Upper lobe of right lung (tissue), 1 donor: ENCODE measurements at regions not wholly inside any gene's neighbourhood (a gene's known extent, or its start where the extent isn't known, plus 50 kb on each side); places are given as distances from the start of the nearest gene placed in this dataset.

Source experiments
- ATAC-seq: fragments of 200-7000 bp; cut with Tn5 transposase; one replicate; pipeline ENCODE4 v1.9.1; 2020; ENCODE audit warnings: mild to moderate bottlenecking, moderate library complexity
- DNase-seq: peaks from one replicate; pipeline ENCODE4 v3.0.0-alpha.2; 2020
- H3K27ac ChIP-seq: fragments of 200-600 bp; one replicate; pipeline ENCODE4 v1.8.0; 2022
- H3K27me3 ChIP-seq: fragments of 200-600 bp; one replicate; pipeline ENCODE4 v1.8.0; 2022; ENCODE audit warnings: mild to moderate bottlenecking
- H3K36me3 ChIP-seq: fragments of 200-600 bp; one replicate; pipeline ENCODE4 v1.8.0; 2022
- H3K4me1 ChIP-seq: fragments of 200-600 bp; one replicate; pipeline ENCODE4 v1.8.0; 2022
- H3K4me3 ChIP-seq: fragments of 200-600 bp; one replicate; pipeline ENCODE4 v1.8.0; 2022; ENCODE audit warnings: mild to moderate bottlenecking
- H3K9me3 ChIP-seq: fragments of 200-600 bp; one replicate; pipeline ENCODE4 v1.8.0; 2022
- CTCF ChIP-seq: fragments of 200-600 bp; IDR thresholded peaks from one replicate; pipeline ENCODE4 v1.8.0; 2022; ENCODE audit warnings: antibody characterized with exemption
- intact Hi-C: fragments of 100-400 bp; cut with DNase I; formaldehyde crosslinking; loops from one replicate; pipeline ENCODE4 v1.11.0; 2022
- donor health status: DM: no; HTN: yes; CAD: no; lungs with severe emphysema.

GRCh38 chr11:26025676-26026075, 306.3 kb upstream of the ANO3 start:
- intact Hi-C loops: no loop called here
- no peaks in the 10 kb centered on the region for H3K27me3 ChIP-seq
- ATAC-seq (no peak), DNase-seq (no peak)
- H3K4me1 ChIP-seq: no peaks in the 10 kb centered on the region
- TF ChIP-seq CTCF: no peak
- H3K9me3 ChIP-seq: no peaks in the 10 kb centered on the region
- no peak overlapping the region for H3K27ac ChIP-seq
- H3K36me3 ChIP-seq: no peaks in the 10 kb centered on the region
- H3K4me3 ChIP-seq: no peak overlapping the region

GRCh38 chr11:26026078-26026477, 305.9 kb upstream of the ANO3 start:
- Histone ChIP-seq H3K36me3 (no peaks in the 10 kb centered on the region), H3K4me3 (no peak overlapping the region), H3K27me3 (no peaks in the 10 kb centered on the region), H3K27ac (no peak overlapping the region), H3K4me1 (no peaks in the 10 kb centered on the region), H3K9me3 (no peaks in the 10 kb centered on the region)
- DNase-seq (no peak), ATAC-seq (no peak)
- intact Hi-C loops: no loop called here
- no peak for TF ChIP-seq CTCF

- H3K36me3 ChIP-seq: no peaks in the 10 kb centered on the region
- DNase-seq (no peak), ATAC-seq (no peak)
- no peak overlapping the region for H3K4me3 ChIP-seq
- intact Hi-C loops: no loop called here
- H3K4me1 ChIP-seq: no peaks in the 10 kb centered on the region
- H3K27ac ChIP-seq: no peak overlapping the region
- no peaks in the 10 kb centered on the region for H3K27me3 ChIP-seq
- H3K9me3 ChIP-seq: no peaks in the 10 kb centered on the region
- TF ChIP-seq CTCF: no peak
Measured at GRCh38 chr11:26027887-26028286, 304.0 kb upstream of the ANO3 start.

GRCh38 chr11:26028393-26028911, 303.5 kb upstream of the ANO3 start:
- no peaks in the 10 kb centered on the region for H3K27me3 ChIP-seq
- no peak overlapping the region for H3K4me3 ChIP-seq
- no peaks in the 10 kb centered on the region for H3K9me3 ChIP-seq
- H3K4me1 ChIP-seq: no peaks in the 10 kb centered on the region
- H3K36me3 ChIP-seq: no peaks in the 10 kb centered on the region
- H3K27ac ChIP-seq: no peak overlapping the region
- DNase-seq (no peak), ATAC-seq (no peak)
- intact Hi-C loops: no loop called here
- no peak for TF ChIP-seq CTCF

- TF ChIP-seq CTCF: no peak
- intact Hi-C loops: no loop called here
- no peak for DNase-seq
- Histone ChIP-seq H3K4me3 (no peak overlapping the region), H3K36me3 (no peaks in the 10 kb centered on the region), H3K9me3 (no peaks in the 10 kb centered on the region), H3K4me1 (no peaks in the 10 kb centered on the region), H3K27ac (no peak overlapping the region), H3K27me3 (no peaks in the 10 kb centered on the region)
- no peak for ATAC-seq
Measured at GRCh38 chr11:26030399-26030798, 301.5 kb upstream of the ANO3 start.

GRCh38 chr11:26032241-26032640, 299.7 kb upstream of the ANO3 start:
- Histone ChIP-seq H3K4me3 (no peak overlapping the region), H3K27me3 (no peaks in the 10 kb centered on the region), H3K27ac (no peak overlapping the region), H3K4me1 (no peaks in the 10 kb centered on the region), H3K36me3 (no peaks in the 10 kb centered on the region), H3K9me3 (no peaks in the 10 kb centered on the region)
- TF ChIP-seq CTCF: no peak
- ATAC-seq (no peak), DNase-seq (no peak)
- intact Hi-C loops: no loop called here
